SU-DHL-6 (cell line): ENCODE measurements at regions not wholly inside any gene's neighbourhood (a gene's known extent, or its start where the extent isn't known, plus 50 kb on each side); places are given as distances from the start of the nearest gene placed in this dataset.

ENCODE experiments used
- EZH2phosphoT487 ChIP-seq: fragments of 200-600 bp; sonication (generic), shearing (Covaris generic); conservative IDR thresholded peaks from 2 replicates; pipeline ENCODE4 v1.6.1; 2018; ENCODE audit warnings: mild to moderate bottlenecking, antibody characterized with exemption, low read length, moderate library complexity, mixed read lengths
- TF ChIP-seq, protein P1 (sequence below): fragments of 200-600 bp; sonication (generic); IDR thresholded peaks from one replicate; pipeline ENCODE4 v1.5.1; 2017; ENCODE audit warnings: antibody characterized with exemption, mild to moderate bottlenecking, low read length, moderate library complexity; ENCODE audit not compliant: insufficient read depth, poor library complexity, severe bottlenecking

DNA sequence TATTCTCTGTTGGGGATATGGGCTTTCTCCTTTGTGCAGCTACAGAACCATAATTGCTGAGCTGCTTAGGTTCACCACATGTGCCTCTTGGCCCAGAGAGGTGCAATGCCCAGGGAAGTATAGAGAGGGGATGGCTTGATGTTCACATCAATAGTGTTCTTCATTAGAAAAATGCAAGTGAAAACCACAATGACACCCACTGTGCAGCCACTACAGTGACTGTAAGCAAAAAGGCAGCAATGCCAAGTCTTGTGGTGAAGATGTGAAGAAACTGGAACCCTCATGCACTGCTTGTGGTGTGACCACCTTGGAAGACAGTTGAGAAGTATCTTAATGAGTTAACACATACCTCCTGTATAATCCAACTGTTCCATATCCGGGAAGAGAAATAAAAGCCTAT is 318.9 kb upstream of the ZMIZ1 start:
- TF ChIP-seq, protein P1, sequence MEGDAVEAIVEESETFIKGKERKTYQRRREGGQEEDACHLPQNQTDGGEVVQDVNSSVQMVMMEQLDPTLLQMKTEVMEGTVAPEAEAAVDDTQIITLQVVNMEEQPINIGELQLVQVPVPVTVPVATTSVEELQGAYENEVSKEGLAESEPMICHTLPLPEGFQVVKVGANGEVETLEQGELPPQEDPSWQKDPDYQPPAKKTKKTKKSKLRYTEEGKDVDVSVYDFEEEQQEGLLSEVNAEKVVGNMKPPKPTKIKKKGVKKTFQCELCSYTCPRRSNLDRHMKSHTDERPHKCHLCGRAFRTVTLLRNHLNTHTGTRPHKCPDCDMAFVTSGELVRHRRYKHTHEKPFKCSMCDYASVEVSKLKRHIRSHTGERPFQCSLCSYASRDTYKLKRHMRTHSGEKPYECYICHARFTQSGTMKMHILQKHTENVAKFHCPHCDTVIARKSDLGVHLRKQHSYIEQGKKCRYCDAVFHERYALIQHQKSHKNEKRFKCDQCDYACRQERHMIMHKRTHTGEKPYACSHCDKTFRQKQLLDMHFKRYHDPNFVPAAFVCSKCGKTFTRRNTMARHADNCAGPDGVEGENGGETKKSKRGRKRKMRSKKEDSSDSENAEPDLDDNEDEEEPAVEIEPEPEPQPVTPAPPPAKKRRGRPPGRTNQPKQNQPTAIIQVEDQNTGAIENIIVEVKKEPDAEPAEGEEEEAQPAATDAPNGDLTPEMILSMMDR = no peak
- TF ChIP-seq EZH2phosphoT487 = no peak
